NCI-H1694 (cell line): ENCODE measurements at regions not wholly inside any gene's neighbourhood (a gene's known extent, or its start where the extent isn't known, plus 50 kb on each side); places are given as distances from the start of the nearest gene placed in this dataset.
"Not testable (repeated sequence)": the region's sequence is repeated elsewhere in the genome, so short reads cannot be mapped to it uniquely, and the experiment has no call there.

Experiments used
- DNase-seq: peaks from one replicate; lab custom pipeline; 2025; lab: John Stamatoyannopoulos, UW

- no peak for DNase-seq
Measured at GRCh38 chr4:174010547-174010946, 272.9 kb downstream of the FBXO8 start.

GRCh38 chr4:174009686-174010451, 273.6 kb downstream of the FBXO8 start:
- no peak for DNase-seq

GRCh38 chr4:174005422-174005821, 278.0 kb downstream of the FBXO8 start:
- DNase-seq = no peak

- DNase-seq = no peak
Measured at GRCh38 chr4:173998471-173999144, 284.9 kb downstream of the FBXO8 start.

GRCh38 chr4:173995779-173996178, 287.7 kb downstream of the FBXO8 start:
- not testable (repeated sequence) for DNase-seq

- DNase-seq = no peak
Measured at GRCh38 chr4:173991814-173992213, 291.7 kb downstream of the FBXO8 start.

- no peak for DNase-seq
Measured at GRCh38 chr4:173991316-173991715, 292.2 kb downstream of the FBXO8 start.

- DNase-seq = no peak
Measured at GRCh38 chr4:173990869-173991210, 292.6 kb downstream of the FBXO8 start.

- no peak for DNase-seq
Measured at GRCh38 chr4:173990126-173990868, 293.2 kb downstream of the FBXO8 start.

GRCh38 chr4:173963523-173963922, 319.9 kb downstream of the FBXO8 start:
- DNase-seq = not testable (repeated sequence)

- no peak for DNase-seq
Measured at GRCh38 chr4:173960398-173960797, 323.1 kb downstream of the FBXO8 start.

GRCh38 chr4:173958445-173958844, 325.0 kb downstream of the FBXO8 start:
- DNase-seq = no peak

GRCh38 chr4:173943547-173943946, 339.9 kb downstream of the FBXO8 start:
- no peak for DNase-seq

- no peak for DNase-seq
Measured at GRCh38 chr4:173940146-173940545, 343.3 kb downstream of the FBXO8 start.

GRCh38 chr4:173937631-173938270, 345.7 kb downstream of the FBXO8 start:
- no peak for DNase-seq

- no peak for DNase-seq
Measured at GRCh38 chr4:173936861-173937260, 346.6 kb downstream of the FBXO8 start.

- no peak for DNase-seq
Measured at GRCh38 chr4:173935622-173936405, 347.7 kb downstream of the FBXO8 start.

- DNase-seq = no peak
Measured at GRCh38 chr4:173934933-173935620, 348.4 kb downstream of the FBXO8 start.

GRCh38 chr4:173934201-173934600, 349.3 kb downstream of the FBXO8 start:
- DNase-seq = no peak

- no peak for DNase-seq
Measured at GRCh38 chr4:173932701-173933100, 350.8 kb downstream of the FBXO8 start.

GRCh38 chr4:173930329-173930967, 353.0 kb downstream of the FBXO8 start:
- DNase-seq = no peak
